H9 (cell line): ENCODE measurements at regions not wholly inside any gene's neighbourhood (a gene's known extent, or its start where the extent isn't known, plus 50 kb on each side); places are given as distances from the start of the nearest gene placed in this dataset.

ENCODE experiments used
- DNase-seq: peaks from one replicate; pipeline ENCODE4 v3.0.0-alpha.2; 2017
- H2AFZ ChIP-seq: one replicate; pipeline ENCODE4 v1.6.1; 2013; ENCODE audit warnings: mild to moderate bottlenecking, low read length, control low read depth, moderate library complexity
- H2AK5ac ChIP-seq: 2 replicates; pipeline ENCODE4 v1.6.1; 2013; ENCODE audit warnings: low read length, control low read depth, mixed read lengths; ENCODE audit not compliant: insufficient read length
- H2BK120ac ChIP-seq: one replicate; pipeline ENCODE4 v1.6.1; 2013; ENCODE audit warnings: low read depth, mild to moderate bottlenecking, low read length, control low read depth, inconsistent platforms; ENCODE audit not compliant: poor library complexity, severe bottlenecking
- H2BK12ac ChIP-seq: 2 replicates; pipeline ENCODE4 v1.6.1; 2013; ENCODE audit warnings: low read length, control low read depth, mixed read lengths, low read depth; ENCODE audit not compliant: insufficient read length
- H2BK15ac ChIP-seq: 2 replicates; pipeline ENCODE4 v1.6.1; 2013; ENCODE audit warnings: low read depth, low read length, control low read depth
- H2BK20ac ChIP-seq: one replicate; pipeline ENCODE4 v1.6.1; 2013; ENCODE audit warnings: low read depth, mild to moderate bottlenecking, low read length, control low read depth, inconsistent platforms; ENCODE audit not compliant: poor library complexity, severe bottlenecking
- H2BK5ac ChIP-seq: 2 replicates; pipeline ENCODE4 v1.6.1; 2013; ENCODE audit warnings: low read length, control low read depth, mixed read lengths; ENCODE audit not compliant: insufficient read length
- H3K14ac ChIP-seq: 2 replicates; pipeline ENCODE4 v1.6.1; 2013; ENCODE audit warnings: low read length, control low read depth; ENCODE audit not compliant: insufficient read depth
- H3K18ac ChIP-seq: 2 replicates; pipeline ENCODE4 v1.6.1; 2013; ENCODE audit warnings: low read depth, mild to moderate bottlenecking, mixed read lengths, low read length, control low read depth; ENCODE audit not compliant: insufficient read length
- H3K23ac ChIP-seq: 2 replicates; pipeline ENCODE4 v1.6.1; 2013; ENCODE audit warnings: low read length, control low read depth, mixed read lengths, low read depth; ENCODE audit not compliant: insufficient read length
- H3K23me2 ChIP-seq: 2 replicates; pipeline ENCODE4 v1.6.1; 2013; ENCODE audit warnings: low read depth, mild to moderate bottlenecking, mixed read lengths, low read length, control low read depth; ENCODE audit not compliant: insufficient read length, poor library complexity, severe bottlenecking
- H3K27ac ChIP-seq: 2 replicates; pipeline ENCODE4 v1.5.1; 2013; ENCODE audit warnings: low read length, control low read depth, mixed read lengths, low read depth; ENCODE audit not compliant: insufficient read length
- H3K27me3 ChIP-seq: 2 replicates; pipeline ENCODE4 v1.6.1; 2013; ENCODE audit warnings: low read length, control low read depth, inconsistent platforms; ENCODE audit not compliant: insufficient read depth
- H3K4ac ChIP-seq: 2 replicates; pipeline ENCODE4 v1.6.1; 2013; ENCODE audit warnings: low read depth, mild to moderate bottlenecking, control low read depth, inconsistent platforms, low read length, moderate library complexity
- H3K4me1 ChIP-seq: 2 replicates; pipeline ENCODE4 v1.6.1; 2013; ENCODE audit warnings: low read length, control low read depth, inconsistent platforms; ENCODE audit not compliant: insufficient read depth
- H3K4me2 ChIP-seq: 2 replicates; pipeline ENCODE4 v1.6.1; 2013; ENCODE audit warnings: low read length, control low read depth, mixed read lengths; ENCODE audit not compliant: insufficient read length, insufficient read depth
- H3K56ac ChIP-seq: 2 replicates; pipeline ENCODE4 v1.6.1; 2013; ENCODE audit warnings: low read depth, mild to moderate bottlenecking, mixed read lengths, low read length, control low read depth; ENCODE audit not compliant: insufficient read length
- H3K79me1 ChIP-seq: 2 replicates; pipeline ENCODE4 v1.6.1; 2013; ENCODE audit warnings: low read depth, mild to moderate bottlenecking, moderate library complexity, low read length, control low read depth, inconsistent platforms; ENCODE audit not compliant: insufficient read depth, poor library complexity, severe bottlenecking
- H3K79me2 ChIP-seq: 2 replicates; pipeline ENCODE4 v1.6.1; 2013; ENCODE audit warnings: low read length, control low read depth, inconsistent platforms; ENCODE audit not compliant: insufficient read depth
- H3K9ac ChIP-seq: 2 replicates; pipeline ENCODE4 v1.6.1; 2013; ENCODE audit warnings: low read length, control low read depth, mixed read lengths; ENCODE audit not compliant: insufficient read length; ENCODE audit errors: extremely low read depth
- H3K9me3 ChIP-seq: one replicate; pipeline ENCODE4 v1.6.1; 2013; ENCODE audit warnings: low read depth, low read length, inconsistent platforms; ENCODE audit not compliant: control insufficient read depth
- H3T11ph ChIP-seq: one replicate; pipeline ENCODE4 v1.6.1; 2013; ENCODE audit warnings: mild to moderate bottlenecking, low read length, control low read depth, inconsistent platforms
- H4K20me1 ChIP-seq: one replicate; pipeline ENCODE4 v1.6.1; 2013; ENCODE audit not compliant: control insufficient read depth, insufficient read length, insufficient read depth
- H4K5ac ChIP-seq: 2 replicates; pipeline ENCODE4 v1.6.1; 2013; ENCODE audit warnings: low read depth, mild to moderate bottlenecking, mixed read lengths, low read length, control low read depth; ENCODE audit not compliant: insufficient read length
- H4K8ac ChIP-seq: replicated peaks from 2 replicates; pipeline ENCODE4 v1.6.1; 2013; ENCODE audit warnings: low read length, control low read depth, mixed read lengths, low read depth; ENCODE audit not compliant: insufficient read length
- H4K91ac ChIP-seq: 2 replicates; pipeline ENCODE4 v1.6.1; 2013; ENCODE audit warnings: low read depth, mild to moderate bottlenecking, moderate library complexity, mixed read lengths, low read length, control low read depth; ENCODE audit not compliant: insufficient read length
- H3K27ac Mint-ChIP-seq, 3 experiments: 2 replicates in 2 of 3; 3 replicates in 1 of 3; pipeline ENCODE4 v1.8.0; 2020 to 2021; ENCODE audit warnings: mixed read lengths in 3 of 3, mild to moderate bottlenecking in 1 of 3, moderate library complexity in 1 of 3
- H3K27me3 Mint-ChIP-seq: 2 replicates; pipeline ENCODE4 v1.8.0; 2021; ENCODE audit warnings: low read depth, mild to moderate bottlenecking, moderate library complexity, mixed read lengths
- H3K36me3 Mint-ChIP-seq, 3 experiments: 2 replicates in 2 of 3; 3 replicates in 1 of 3; pipeline ENCODE4 v1.8.0; 2020 to 2021; ENCODE audit warnings: low read depth in 3 of 3, mixed read lengths in 3 of 3; ENCODE audit not compliant: insufficient read depth in 1 of 3
- H3K4me1 Mint-ChIP-seq, 2 experiments: 2 replicates each; pipeline ENCODE4 v1.8.0; 2020; ENCODE audit warnings: mixed read lengths in 2 of 2
- H3K4me3 Mint-ChIP-seq, 2 experiments: 2 replicates in 1 of 2; 3 replicates in 1 of 2; pipeline ENCODE4 v1.8.0; 2020 to 2021; ENCODE audit warnings: mild to moderate bottlenecking in 2 of 2, mixed read lengths in 2 of 2, moderate library complexity in 1 of 2
- H3K9me3 Mint-ChIP-seq, 2 experiments: 2 replicates in 1 of 2; 3 replicates in 1 of 2; pipeline ENCODE4 v1.8.0; 2020; ENCODE audit warnings: mild to moderate bottlenecking in 2 of 2, mixed read lengths in 2 of 2, moderate library complexity in 1 of 2
- CTCF ChIP-seq: fragments of 200-600 bp; sonication (generic); conservative IDR thresholded peaks from 3 replicates; pipeline ENCODE4 v1.8.0; 2021; ENCODE audit warnings: antibody characterized with exemption, mild to moderate bottlenecking
- WGBS: extraction: QIAGEN DNeasy Blood & Tissue Kit; methylation state at CpG from one replicate; pipeline ENCODE4 v1.1.7; 2013; ENCODE audit warnings: missing lambda C conversion rate, low lambda C conversion rate, mixed read lengths; ENCODE audit not compliant: insufficient read length; ENCODE audit errors: extremely low coverage; 5-methylcytosine and 5-hydroxymethylcytosine counted together

- Histone ChIP-seq H2BK120ac (no peak overlapping the region), H3K4ac (no peak overlapping the region), H3K18ac (no peak overlapping the region), H3K4me2 (no peak overlapping the region), H3K9me3 (no peaks in the 10 kb centered on the region), H3K4me1 (no peaks in the 10 kb centered on the region), H3K14ac (no peak overlapping the region), H3K9ac (no peak overlapping the region), H2BK15ac (no peak overlapping the region), H3K56ac (no peak overlapping the region), H2AK5ac (no peak overlapping the region), H4K5ac (no peak overlapping the region), H4K91ac (no peak overlapping the region), H2BK20ac (no peak overlapping the region), H4K8ac (no peak overlapping the region), H2BK12ac (no peak overlapping the region), H2AFZ (no peak overlapping the region), H3K23me2 (no peaks in the 10 kb centered on the region), H2BK5ac (no peak overlapping the region), H3K79me2 (no peaks in the 10 kb centered on the region), H4K20me1 (no peaks in the 10 kb centered on the region), H3K27ac (no peak overlapping the region), H3T11ph (no peak overlapping the region), H3K79me1 (no peaks in the 10 kb centered on the region), H3K23ac (no peak overlapping the region), H3K27me3 (no peaks in the 10 kb centered on the region)
- TF ChIP-seq CTCF = no peak
- no peak overlapping the region; a peak in 1 of 7 replicates for H3K27ac Mint-ChIP-seq
- no peaks in the 10 kb centered on the region; a peak in 1 of 7 replicates for H3K36me3 Mint-ChIP-seq
- H3K9me3 Mint-ChIP-seq = peaks cover 0 to 4% of the 10 kb centered on the region in 2 experiments; a peak in 3 of 5 replicates
- peaks cover 6% of the 10 kb centered on the region for H3K27me3 Mint-ChIP-seq
- H3K4me3 Mint-ChIP-seq = no peak overlapping the region
- H3K4me1 Mint-ChIP-seq = no peaks in the 10 kb centered on the region
- no CpG with 5 or more reads among the region's 4 CpGs for WGBS
- no peak for DNase-seq
Measured at GRCh38 chr16:9300252-9300651, 208.8 kb downstream of the HAPSTR1 start.
